Heart left ventricle (tissue), 13 donors: ENCODE measurements at regions not wholly inside any gene's neighbourhood (a gene's known extent, or its start where the extent isn't known, plus 50 kb on each side); places are given as distances from the start of the nearest gene placed in this dataset.

Experiments
- POLR2A ChIP-seq, 2 donors: fragments of 450-650 bp; IDR thresholded peaks; one replicate each; pipeline ENCODE4 v1.6.1; 2017; ENCODE audit warnings: antibody characterized with exemption in 2 of 2, mild to moderate bottlenecking in 2 of 2, moderate library complexity in 2 of 2
- TF ChIP-seq, protein P1 (sequence below), 12 donors: fragments of 200-600 bp; sonication (generic) in 4 of 12; IDR thresholded peaks; one replicate each; pipeline versions ENCODE4 v1.5.0 to v1.8.0; 2018 to 2022; ENCODE audit warnings: antibody characterized with exemption in 12 of 12, mild to moderate bottlenecking in 5 of 12
- donor health status: ischemic (EF 13 %, LVEDD 7.1; RV severe dilation, severe dysfunction).
- donor health status: DM: no; HTN: yes; CAD: no.
- donor health status: DM: no; HTN: no; CAD: no.
- donor health status: ischemic (EF 25% LVEDD 6.9; RV normal size, moderate dysfunction).
- donor health status: ischemic (EF 25% LVEDD 5.7; RV mildly dilated, moderate dysfunction).
- donor health status: ischemic (EF 35%, LVEDD 5.7; RV mildly dilated, moderate dysfunction).
- donor health status: nonischemic (EF 11% LVEDD 7.7; RV severe dilation, severe dysfunction).
- donor health status: DM: yes; HTN: yes; CAD: no.
- donor health status: PGD.
- donor health status: ischemic (EF 29% LVEDD 5.4; RV normal size, mild dysfunction).
- donor health status: nonischemic (EF 23%, LVEDD 6.1; RV moderate dilation, normal function).

- TF ChIP-seq, protein P1, sequence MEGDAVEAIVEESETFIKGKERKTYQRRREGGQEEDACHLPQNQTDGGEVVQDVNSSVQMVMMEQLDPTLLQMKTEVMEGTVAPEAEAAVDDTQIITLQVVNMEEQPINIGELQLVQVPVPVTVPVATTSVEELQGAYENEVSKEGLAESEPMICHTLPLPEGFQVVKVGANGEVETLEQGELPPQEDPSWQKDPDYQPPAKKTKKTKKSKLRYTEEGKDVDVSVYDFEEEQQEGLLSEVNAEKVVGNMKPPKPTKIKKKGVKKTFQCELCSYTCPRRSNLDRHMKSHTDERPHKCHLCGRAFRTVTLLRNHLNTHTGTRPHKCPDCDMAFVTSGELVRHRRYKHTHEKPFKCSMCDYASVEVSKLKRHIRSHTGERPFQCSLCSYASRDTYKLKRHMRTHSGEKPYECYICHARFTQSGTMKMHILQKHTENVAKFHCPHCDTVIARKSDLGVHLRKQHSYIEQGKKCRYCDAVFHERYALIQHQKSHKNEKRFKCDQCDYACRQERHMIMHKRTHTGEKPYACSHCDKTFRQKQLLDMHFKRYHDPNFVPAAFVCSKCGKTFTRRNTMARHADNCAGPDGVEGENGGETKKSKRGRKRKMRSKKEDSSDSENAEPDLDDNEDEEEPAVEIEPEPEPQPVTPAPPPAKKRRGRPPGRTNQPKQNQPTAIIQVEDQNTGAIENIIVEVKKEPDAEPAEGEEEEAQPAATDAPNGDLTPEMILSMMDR (IDR thresholded peaks at IDR 0.05): no peak
- TF ChIP-seq POLR2A (IDR thresholded peaks at IDR 0.05): no peak
Measured at GRCh38 chr15:87478687-87479072, 777.9 kb downstream of the NTRK3 start.
